ENCODE measurements at regions not wholly inside any gene's neighbourhood (a gene's known extent, or its start where the extent isn't known, plus 50 kb on each side); places are given as distances from the start of the nearest gene placed in this dataset.

GRCh38 chr1:47650205-47650604, 212.4 kb downstream of the FOXD2 start (continued):
- TF ChIP-seq TAF7 (optimal IDR thresholded peaks at IDR 0.05; ENCODE audit: borderline replicate concordance, low read depth, low read length) (no peak), CREB1 (IDR thresholded peaks at IDR 0.05) (no peak)

All from H1 (cell line).